HG02763 (cell line): ENCODE measurements at regions not wholly inside any gene's neighbourhood (a gene's known extent, or its start where the extent isn't known, plus 50 kb on each side); places are given as distances from the start of the nearest gene placed in this dataset.
"Not testable (repeated sequence)": the region's sequence is repeated elsewhere in the genome, so short reads cannot be mapped to it uniquely, and the experiment has no call there.

Source experiments
- ATAC-seq: cut with Tn5 transposase; IDR thresholded peaks from one replicate; pipeline ENCODE4 v1.9.1; 2021; ENCODE audit warnings: mild to moderate bottlenecking, moderate library complexity; ENCODE audit not compliant: unreplicated experiment

- ATAC-seq, result no peak
Measured at GRCh38 chr3:168802766-168803165, 707.0 kb upstream of the GOLIM4 start.

GRCh38 chr3:168801794-168802193 is 706.1 kb upstream of the GOLIM4 start:
- no peak for ATAC-seq

GRCh38 chr3:168796339-168796738 is 700.6 kb upstream of the GOLIM4 start:
- no peak for ATAC-seq

GRCh38 chr3:168794427-168794826 is 698.7 kb upstream of the GOLIM4 start:
- no peak for ATAC-seq

- ATAC-seq, result no peak
Measured at GRCh38 chr3:168782193-168782592, 686.5 kb upstream of the GOLIM4 start.

GRCh38 chr3:168779970-168780645 is 684.4 kb upstream of the GOLIM4 start:
- not testable (repeated sequence) for ATAC-seq

GRCh38 chr3:168753724-168754123 is 658.0 kb upstream of the GOLIM4 start:
- no peak for ATAC-seq

GRCh38 chr3:168752339-168752738 is 656.6 kb upstream of the GOLIM4 start:
- no peak for ATAC-seq

- no peak for ATAC-seq
Measured at GRCh38 chr3:168747697-168748096, 652.0 kb upstream of the GOLIM4 start.

GRCh38 chr3:168738527-168739325 is 643.0 kb upstream of the GOLIM4 start:
- ATAC-seq, result no peak

GRCh38 chr3:168736202-168736601 is 640.5 kb upstream of the GOLIM4 start:
- no peak for ATAC-seq

GRCh38 chr3:168730073-168730472 is 634.3 kb upstream of the GOLIM4 start:
- no peak for ATAC-seq

GRCh38 chr3:168722091-168722490 is 626.4 kb upstream of the GOLIM4 start:
- ATAC-seq, result no peak

GRCh38 chr3:168714609-168715240 is 619.0 kb upstream of the GOLIM4 start:
- ATAC-seq, result peak; percentile 97

GRCh38 chr3:168709073-168709472 is 613.3 kb upstream of the GOLIM4 start:
- no peak for ATAC-seq

- no peak for ATAC-seq
Measured at GRCh38 chr3:168707900-168708299, 612.2 kb upstream of the GOLIM4 start.

GRCh38 chr3:168705412-168705811 is 609.7 kb upstream of the GOLIM4 start:
- no peak for ATAC-seq

- no peak for ATAC-seq
Measured at GRCh38 chr3:168696051-168696450, 600.3 kb upstream of the GOLIM4 start.

- ATAC-seq, result no peak
Measured at GRCh38 chr3:168693870-168694269, 598.1 kb upstream of the GOLIM4 start.

GRCh38 chr3:168688267-168688666 is 592.5 kb upstream of the GOLIM4 start:
- ATAC-seq, result no peak

GRCh38 chr3:168684519-168684918 is 588.8 kb upstream of the GOLIM4 start:
- no peak for ATAC-seq

GRCh38 chr3:168678730-168679129 is 583.0 kb upstream of the GOLIM4 start:
- ATAC-seq, result no peak
